ENCODE measurements at regions not wholly inside any gene's neighbourhood (a gene's known extent, or its start where the extent isn't known, plus 50 kb on each side); places are given as distances from the start of the nearest gene placed in this dataset.

- TF ChIP-seq POLR2AphosphoS5 (IDR thresholded peaks at IDR 0.05; ENCODE audit: borderline replicate concordance, low read depth, low read length) = no peak
- no peak for TF ChIP-seq EZH2 (IDR thresholded peaks at IDR 0.05)
- TF ChIP-seq FOXP2 (optimal IDR thresholded peaks at IDR 0.05; ENCODE audit: control extremely low read depth, extremely low read length, insufficient read depth) = no peak
Observed at GRCh38 chr17:72441909-72442308, 321.1 kb downstream of the SOX9 start.

Data from SK-N-MC (cell line).